Brain microvascular endothelial cell (primary cell): ENCODE measurements at regions not wholly inside any gene's neighbourhood (a gene's known extent, or its start where the extent isn't known, plus 50 kb on each side); places are given as distances from the start of the nearest gene placed in this dataset.

Source experiments
- DNase-seq: peaks from one replicate; pipeline ENCODE4 v3.0.0-alpha.2; 2020
- H3K27ac ChIP-seq: fragments of 250-450 bp; sonication (Bioruptor Pico); 2 replicates; pipeline ENCODE4 v1.5.1; 2020; ENCODE audit warnings: mild to moderate bottlenecking, moderate library complexity
- H3K27me3 ChIP-seq: fragments of 250-450 bp; sonication (Bioruptor Pico); replicated peaks from 2 replicates; pipeline ENCODE4 v1.5.1; 2020; ENCODE audit warnings: mild to moderate bottlenecking
- H3K36me3 ChIP-seq: fragments of 250-450 bp; sonication (Bioruptor Pico); replicated peaks from 2 replicates; pipeline ENCODE4 v1.5.1; 2020; ENCODE audit warnings: mild to moderate bottlenecking
- H3K4me3 ChIP-seq: 2 replicates; pipeline ENCODE4 v1.5.1; 2011; ENCODE audit warnings: low read depth, mild to moderate bottlenecking, control low read depth, low read length, moderate library complexity
- CTCF ChIP-seq: IDR thresholded peaks from 2 replicates; pipeline ENCODE4 v1.5.1; 2011; ENCODE audit warnings: low read depth, mild to moderate bottlenecking, moderate library complexity, low read length, control low read depth, inconsistent platforms; ENCODE audit errors: missing control alignments
- in situ Hi-C: cut with HindIII; loops from 2 replicates; pipeline ENCODE4 v1.10.0; 2017; ENCODE audit warnings: low sequenced_read_pairs, low pct_ligation_motif_present

GRCh38 chr11:109123816-109124787 is 297.9 kb upstream of the C11orf87 start:
- H3K27me3 ChIP-seq: no peaks in the 10 kb centered on the region
- TF ChIP-seq CTCF: no peak
- no peaks in the 10 kb centered on the region for H3K36me3 ChIP-seq
- in situ Hi-C loops: no loop called here
- H3K27ac ChIP-seq: no peak overlapping the region
- no peak overlapping the region for H3K4me3 ChIP-seq
- peak; percentile 15 for DNase-seq

GRCh38 chr11:109130910-109131309 is 291.1 kb upstream of the C11orf87 start:
- Histone ChIP-seq H3K27ac (no peak overlapping the region), H3K36me3 (no peaks in the 10 kb centered on the region), H3K4me3 (no peak overlapping the region), H3K27me3 (no peaks in the 10 kb centered on the region)
- no peak for DNase-seq
- no peak for TF ChIP-seq CTCF
- in situ Hi-C loops: no loop called here

DNA sequence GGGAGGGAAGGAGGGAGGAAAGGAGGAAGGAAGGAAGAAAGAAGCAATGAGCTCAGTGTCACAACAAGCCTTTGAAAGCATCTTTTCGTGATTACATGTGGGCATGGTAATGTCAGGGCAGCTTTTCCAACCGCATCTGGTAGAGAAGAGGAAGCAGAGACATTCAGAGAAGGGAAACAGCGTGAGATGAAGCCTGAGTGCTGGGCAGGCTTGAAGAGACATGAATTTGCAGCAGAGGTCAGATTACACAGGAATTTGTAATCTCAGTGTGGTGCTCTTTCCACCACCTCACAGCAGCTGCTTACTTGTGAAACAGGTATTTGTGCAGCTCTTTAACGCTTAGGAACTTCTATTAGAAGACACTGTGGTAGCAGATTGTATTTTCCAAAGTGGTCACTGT is 289.5 kb upstream of the C11orf87 start:
- TF ChIP-seq CTCF: no peak
- in situ Hi-C loops: no loop called here

GRCh38 chr11:109133159-109133558 is 288.8 kb upstream of the C11orf87 start:
- in situ Hi-C loops: no loop called here
- Histone ChIP-seq H3K27me3 (no peaks in the 10 kb centered on the region), H3K36me3 (no peaks in the 10 kb centered on the region), H3K4me3 (no peak overlapping the region), H3K27ac (no peak overlapping the region)
- no peak for TF ChIP-seq CTCF
- DNase-seq: no peak

More for the DNA sequence above, 289.5 kb upstream of the C11orf87 start:
- Histone ChIP-seq H3K4me3 (no peak overlapping the region), H3K36me3 (no peaks in the 10 kb centered on the region), H3K27ac (no peak overlapping the region), H3K27me3 (no peaks in the 10 kb centered on the region)
- DNase-seq: no peak

DNA sequence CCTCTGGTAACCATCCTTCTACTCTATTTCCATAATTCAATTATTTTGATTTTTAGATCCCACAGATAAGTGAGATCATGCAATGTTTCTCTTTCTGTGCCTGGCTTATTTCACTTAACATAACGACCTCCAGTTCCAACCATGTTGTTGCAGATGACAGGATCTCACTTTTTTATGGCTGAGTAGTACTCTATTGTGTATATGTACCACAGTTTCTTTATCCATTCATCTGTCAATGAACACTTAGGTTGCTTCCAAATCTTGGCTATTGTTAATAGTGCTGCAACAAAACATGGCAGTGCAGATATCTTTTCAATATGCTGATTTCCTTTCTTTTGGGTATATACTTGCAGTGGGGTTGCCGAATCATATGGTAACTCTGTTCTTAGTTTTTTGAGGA is 286.4 kb upstream of the C11orf87 start:
- DNase-seq: no peak
- Histone ChIP-seq H3K36me3 (no peaks in the 10 kb centered on the region), H3K27ac (no peak overlapping the region), H3K27me3 (no peaks in the 10 kb centered on the region), H3K4me3 (no peak overlapping the region)
- in situ Hi-C loops: no loop called here
- TF ChIP-seq CTCF: no peak
